K562 (cell line): ENCODE measurements at regions not wholly inside any gene's neighbourhood (a gene's known extent, or its start where the extent isn't known, plus 50 kb on each side); places are given as distances from the start of the nearest gene placed in this dataset.

ENCODE experiments used
- ATAC-seq: fragments of 200-7000 bp; cut with Tn5 transposase; 3 replicates; pipeline ENCODE4 v1.9.1; 2020; ENCODE audit warnings: moderate library complexity
- BruUV-seq: library from RNA; stranded (reverse); fragments of 400-500 nt; replicated peaks from 2 replicates; lab custom pipeline; 2021; lab: Mats Ljungman, UMichigan
- CTCF ChIA-PET: fragments of 300-600 bp; formaldehyde crosslinking; extraction: SDS; loops from one replicate; lab custom pipeline; 2021; ENCODE audit warnings: low intra/inter-chr PET ratio; lab: Yijun Ruan, JAX
- POLR2A ChIA-PET: fragments of 300-600, 350-650 bp; sonication (Branson Sonifier 250); formaldehyde crosslinking; extraction: SDS; loops from one replicate; lab custom pipeline; 2021; ENCODE audit warnings: antibody characterized with exemption, inconsistent platforms; lab: Yijun Ruan, JAX
- DNase-seq, 4 experiments: peaks; one replicate each; pipeline versions ENCODE4 v3.0.0 to v3.0.0-alpha.2; 2011 to 2018; ENCODE audit warnings: low spot score in 3 of 4, mixed read lengths in 3 of 4; ENCODE audit errors: extremely low read depth in 1 of 4
- FAIRE-seq: peaks from 2 replicates; lab custom pipeline; 2011; peaks lifted over from hg19 to GRCh38; lab: Jason Lieb, UNC
- H2AFZ ChIP-seq: 2 replicates; pipeline ENCODE4 v1.6.0; 2011; ENCODE audit warnings: low read depth, low read length, control low read depth, inconsistent platforms
- H3K27ac ChIP-seq: fragments of 200-600 bp; 3 replicates; pipeline ENCODE4 v1.8.0; 2011; ENCODE audit warnings: low read depth, mild to moderate bottlenecking, control low read depth, inconsistent platforms, low read length, moderate library complexity, mixed read lengths; ENCODE audit errors: extremely low read depth
- H3K27me3 ChIP-seq, 2 experiments: fragments of 300-600 bp in 1 of 2; 2 replicates in 1 of 2; 3 replicates in 1 of 2; pipeline versions ENCODE4 v1.6.0 to v1.8.0; 2011; ENCODE audit warnings: inconsistent platforms in 2 of 2, low read length in 2 of 2, mild to moderate bottlenecking in 1 of 2, mixed read lengths in 1 of 2, moderate library complexity in 1 of 2; ENCODE audit not compliant: control insufficient read depth in 2 of 2, insufficient read depth in 2 of 2
- H3K36me3 ChIP-seq: fragments of 300-600 bp; 3 replicates; pipeline ENCODE4 v1.8.0; 2011; ENCODE audit warnings: mild to moderate bottlenecking, low read length, inconsistent platforms; ENCODE audit not compliant: control insufficient read depth, insufficient read depth
- H3K4me1 ChIP-seq, 2 experiments: fragments of 200-600 bp in 1 of 2; replicated peaks in 1 of 2; 2 replicates in 1 of 2; 3 replicates in 1 of 2; pipeline versions ENCODE4 v1.5.1 to v1.8.0; 2011; ENCODE audit warnings: inconsistent platforms in 2 of 2, low read length in 2 of 2, mild to moderate bottlenecking in 1 of 2, mixed read lengths in 1 of 2, moderate library complexity in 1 of 2; ENCODE audit not compliant: control insufficient read depth in 2 of 2, insufficient read depth in 2 of 2
- H3K4me2 ChIP-seq: 2 replicates; pipeline ENCODE4 v1.6.1; 2011; ENCODE audit warnings: low read length, control low read depth, inconsistent platforms, mixed read lengths; ENCODE audit not compliant: insufficient read depth
- H3K4me3 ChIP-seq: fragments of 200-600 bp; sonication (generic), shearing (Covaris generic); 2 replicates; pipeline ENCODE4 v1.5.1; 2016; ENCODE audit warnings: control low read depth, inconsistent platforms
- H3K79me2 ChIP-seq: fragments of 200-600 bp; 3 replicates; pipeline ENCODE4 v1.8.0; 2011; ENCODE audit warnings: low read length, inconsistent platforms; ENCODE audit not compliant: control insufficient read depth, insufficient read depth
- H3K9ac ChIP-seq, 2 experiments: 2 replicates each; pipeline versions ENCODE4 v1.6.0 to v1.6.1; 2011; ENCODE audit warnings: low read depth in 2 of 2, low read length in 2 of 2, control low read depth in 1 of 2, inconsistent platforms in 1 of 2, mild to moderate bottlenecking in 1 of 2, mixed read lengths in 1 of 2; ENCODE audit not compliant: insufficient read depth in 1 of 2
- H3K9me1 ChIP-seq: one replicate; pipeline ENCODE4 v1.6.0; 2011; ENCODE audit warnings: inconsistent platforms, mild to moderate bottlenecking, low read length, moderate library complexity; ENCODE audit not compliant: control insufficient read depth, insufficient read depth
- H3K9me3 ChIP-seq: replicated peaks from 2 replicates; pipeline ENCODE4 v1.5.1; 2011; ENCODE audit warnings: low read depth, low read length, inconsistent platforms; ENCODE audit not compliant: control insufficient read depth, insufficient read depth
- H4K20me1 ChIP-seq: replicated peaks from 2 replicates; pipeline ENCODE4 v1.6.1; 2011; ENCODE audit warnings: low read length, inconsistent platforms, mixed read lengths; ENCODE audit not compliant: control insufficient read depth, insufficient read depth
- ARID3A ChIP-seq: IDR thresholded peaks from 2 replicates; pipeline ENCODE4 v1.6.1; 2012; ENCODE audit warnings: low read depth, low read length, improper control_type of control experiment, borderline replicate concordance
- CTCFL ChIP-seq: IDR thresholded peaks from 2 replicates; pipeline ENCODE4 v1.6.1; 2011; ENCODE audit warnings: borderline replicate concordance, low read depth, mild to moderate bottlenecking, moderate library complexity, low read length; ENCODE audit not compliant: insufficient read depth, poor library complexity, severe bottlenecking
- HMGXB4 ChIP-seq: sonication (generic); formaldehyde crosslinking; IDR thresholded peaks from 2 replicates; pipeline ENCODE4 v1.8.1; 2023; ENCODE audit warnings: mild to moderate bottlenecking, missing genetic modification reagents
- NFIX ChIP-seq: fragments of 250-450 bp; sonication (Bioruptor Pico); IDR thresholded peaks from 2 replicates; pipeline ENCODE4 v1.4.0; 2020; ENCODE audit warnings: low read depth, mild to moderate bottlenecking, moderate library complexity
- RFX7 ChIP-seq: fragments of 250-450 bp; sonication (Bioruptor Pico); IDR thresholded peaks from 2 replicates; pipeline ENCODE4 v1.5.1; 2021; ENCODE audit warnings: mild to moderate bottlenecking
- RREB1 ChIP-seq: fragments of 250-450 bp; sonication (Bioruptor Pico); IDR thresholded peaks from 2 replicates; pipeline ENCODE4 v1.4.0; 2020
- SOX6 ChIP-seq: fragments of 450-650 bp; IDR thresholded peaks from 2 replicates; pipeline ENCODE4 v1.6.1; 2014; ENCODE audit warnings: mild to moderate bottlenecking
- SUPT5H ChIP-seq: fragments of 450-650 bp; IDR thresholded peaks from 2 replicates; pipeline ENCODE4 v1.6.1; 2016
- ZBTB8A ChIP-seq: fragments of 450-650 bp; IDR thresholded peaks from 2 replicates; pipeline ENCODE4 v1.6.1; 2018; ENCODE audit warnings: mild to moderate bottlenecking, moderate library complexity; ENCODE audit not compliant: partially characterized antibody
- ZNF217 ChIP-seq: sonication (generic); formaldehyde crosslinking; IDR thresholded peaks from 2 replicates; pipeline ENCODE4 v1.8.0; 2022; ENCODE audit warnings: mild to moderate bottlenecking, missing genetic modification reagents
- ZNF384 ChIP-seq: IDR thresholded peaks from 2 replicates; pipeline ENCODE4 v1.6.1; 2012; ENCODE audit warnings: low read depth, low read length, improper control_type of control experiment
- ZNF699 ChIP-seq: fragments of 250-450 bp; sonication (Bioruptor Pico); IDR thresholded peaks from 2 replicates; pipeline ENCODE4 v1.8.0; 2021; ENCODE audit warnings: mild to moderate bottlenecking, moderate library complexity; ENCODE audit not compliant: insufficient replicate concordance
- WGBS: fragments of 100-300 bp; shearing (Covaris generic); methylation state at CpG from one replicate; pipeline ENCODE4 v1.1.6; 2016; ENCODE audit warnings: low coverage, mixed read lengths; ENCODE audit not compliant: insufficient coverage; ENCODE audit errors: missing lambda C conversion rate; 5-methylcytosine and 5-hydroxymethylcytosine counted together
- in situ Hi-C: fragments of 300-500 bp; cut with MboI; formaldehyde crosslinking; loops from 4 replicates; pipeline ENCODE4 v1.15.0; 2018; ENCODE audit warnings: inconsistent platforms, mixed read lengths
- intact Hi-C: fragments of 100-400 bp; cut with micrococcal nuclease; formaldehyde crosslinking; loops from 2 replicates; pipeline ENCODE4 v1.14.2; 2022

GRCh38 chr5:58239731-58240130, 220.2 kb downstream of the PLK2 start:
- Histone ChIP-seq H3K27ac (no peak overlapping the region), H3K4me1 (no peaks in the 10 kb centered on the region; a peak in 1 of 5 replicates), H3K9ac (no peak overlapping the region), H3K79me2 (no peaks in the 10 kb centered on the region), H2AFZ (no peak overlapping the region), H3K36me3 (no peaks in the 10 kb centered on the region), H3K9me1 (no peaks in the 10 kb centered on the region), H4K20me1 (no peaks in the 10 kb centered on the region), H3K4me2 (no peak overlapping the region), H3K27me3 (no peaks in the 10 kb centered on the region), H3K4me3 (no peak overlapping the region), H3K9me3 (no peaks in the 10 kb centered on the region)
- ATAC-seq: no peak
- POLR2A ChIA-PET: no interaction called here
- in situ Hi-C loops (no loop called here), intact Hi-C loops (no loop called here)
- CTCF ChIA-PET: no interaction called here
- BruUV-seq: no TSS peak
- no peak for TF ChIP-seq HMGXB4 (CRISPR knock-in tag)
- TF ChIP-seq ZBTB8A: no peak
- TF ChIP-seq ZNF699 (CRISPR knock-in tag): no peak
- TF ChIP-seq CTCFL: no peak
- TF ChIP-seq RREB1 (CRISPR knock-in tag): no peak
- no peak for TF ChIP-seq SOX6
- TF ChIP-seq ZNF217 (CRISPR knock-in tag): no peak
- TF ChIP-seq SUPT5H: no peak
- no peak for TF ChIP-seq RFX7 (CRISPR knock-in tag)
- TF ChIP-seq NFIX (CRISPR knock-in tag): no peak
- no peak for TF ChIP-seq ARID3A
- no peak for TF ChIP-seq ZNF384
- no peak for DNase-seq
- WGBS: 6% methylated on average over 3 of the region's 3 CpGs
- FAIRE-seq: no peak
